T-helper 2 cell treated with Interferon-gamma antibody and Interleukin-4, amounts not matched to agents 5 μg/mL and 100 μg/mL, for 36 hours (primary cell): ENCODE measurements at regions not wholly inside any gene's neighbourhood (a gene's known extent, or its start where the extent isn't known, plus 50 kb on each side); places are given as distances from the start of the nearest gene placed in this dataset.
"Not testable (repeated sequence)": the region's sequence is repeated elsewhere in the genome, so short reads cannot be mapped to it uniquely, and the experiment has no call there.

Experiments used
- DNase-seq: peaks from one replicate; pipeline ENCODE4 v3.0.0; 2021; ENCODE audit warnings: low spot score
- H3K27ac Mint-ChIP-seq: one replicate; pipeline ENCODE4 v1.8.0; 2021; ENCODE audit warnings: mild to moderate bottlenecking, mixed read lengths
- H3K27me3 Mint-ChIP-seq: one replicate; pipeline ENCODE4 v1.8.0; 2021; ENCODE audit warnings: low read depth, mixed read lengths
- H3K36me3 Mint-ChIP-seq: one replicate; pipeline ENCODE4 v1.8.0; 2021; ENCODE audit warnings: low read depth, mixed read lengths
- H3K4me1 Mint-ChIP-seq: one replicate; pipeline ENCODE4 v1.8.0; 2021; ENCODE audit warnings: low read depth, mixed read lengths
- H3K4me3 Mint-ChIP-seq: one replicate; pipeline ENCODE4 v1.8.0; 2022; ENCODE audit warnings: mild to moderate bottlenecking, moderate library complexity, mixed read lengths
- H3K9me3 Mint-ChIP-seq: one replicate; pipeline ENCODE4 v1.8.0; 2021; ENCODE audit warnings: mixed read lengths

DNA sequence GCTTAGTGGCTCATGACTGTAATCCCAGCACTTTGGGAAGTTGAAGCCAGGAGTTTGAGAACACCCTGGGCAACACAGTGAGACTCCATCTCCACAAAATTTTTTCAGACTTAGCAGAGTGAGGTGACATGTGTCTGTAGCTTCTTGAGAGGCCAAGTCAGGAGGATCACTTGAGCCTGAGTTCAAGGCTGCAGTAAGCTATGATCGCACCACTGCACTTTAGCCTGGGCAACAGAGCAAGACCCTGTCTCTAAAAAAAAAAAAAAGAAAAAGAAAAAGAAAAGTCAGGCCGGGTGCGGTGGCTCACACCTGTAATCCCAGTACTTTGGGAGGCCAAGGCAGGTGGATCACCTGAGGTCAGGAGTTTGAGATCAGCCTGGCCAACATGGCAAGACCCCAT lies 54.0 kb upstream of the URI1 start:
- not testable (repeated sequence) for H3K27me3 Mint-ChIP-seq, H3K27ac Mint-ChIP-seq, DNase-seq, H3K4me3 Mint-ChIP-seq, H3K9me3 Mint-ChIP-seq, H3K36me3 Mint-ChIP-seq
- peaks cover 11% of the 10 kb centered on the region for H3K4me1 Mint-ChIP-seq

DNA sequence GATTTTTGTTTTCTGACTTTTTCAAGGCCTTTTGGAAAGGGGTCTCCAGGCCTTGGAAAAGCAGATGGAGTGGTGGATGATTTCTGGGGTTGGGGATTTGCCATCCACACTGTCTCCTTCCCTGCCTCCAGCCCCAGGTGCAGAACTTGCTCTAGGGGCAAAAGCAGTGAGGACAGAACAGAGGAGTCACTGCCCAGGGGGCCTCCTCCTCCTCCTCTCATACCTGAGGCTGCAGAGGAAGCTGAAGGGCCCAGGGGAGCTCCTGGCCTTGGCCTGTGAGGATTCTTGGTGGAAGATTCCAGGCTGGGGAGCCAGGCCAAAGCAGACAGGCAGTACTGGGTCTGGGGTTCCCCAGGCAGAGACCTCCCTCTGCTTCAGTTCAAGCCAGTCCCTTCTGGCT lies 52.3 kb upstream of the URI1 start:
- Mint-ChIP-seq H3K27me3 (peaks cover 2% of the 10 kb centered on the region), H3K9me3 (no peaks in the 10 kb centered on the region), H3K27ac (no peak overlapping the region), H3K4me1 (peaks cover 11% of the 10 kb centered on the region), H3K4me3 (no peak overlapping the region), H3K36me3 (no peaks in the 10 kb centered on the region)
- DNase-seq, result no peak

DNA sequence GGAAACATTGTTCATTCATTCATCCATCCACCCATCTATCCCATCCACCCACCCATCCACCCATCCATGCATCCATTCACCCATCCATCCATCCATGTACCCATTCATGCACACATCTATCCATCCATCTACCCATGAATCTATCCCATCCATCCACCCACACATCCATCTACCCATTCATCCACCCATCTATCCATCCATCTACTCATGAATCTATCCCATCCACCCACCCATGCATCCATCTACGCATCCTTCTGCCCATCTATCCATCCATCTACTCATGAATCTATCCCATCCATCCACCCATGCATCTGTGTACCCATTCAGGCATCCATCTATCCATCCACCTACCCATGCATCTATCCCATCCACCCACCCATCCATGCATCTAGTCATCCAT lies 51.6 kb upstream of the URI1 start:
- H3K4me3 Mint-ChIP-seq, result no peak overlapping the region

More for the DNA sequence above, 51.6 kb upstream of the URI1 start:
- H3K4me1 Mint-ChIP-seq, result peaks cover 11% of the 10 kb centered on the region
- peaks cover 2% of the 10 kb centered on the region for H3K27me3 Mint-ChIP-seq
- DNase-seq, result no peak
- no peaks in the 10 kb centered on the region for H3K9me3 Mint-ChIP-seq
- H3K27ac Mint-ChIP-seq, result no peak overlapping the region
- H3K36me3 Mint-ChIP-seq, result no peaks in the 10 kb centered on the region
